HepG2 (cell line): ENCODE measurements at regions not wholly inside any gene's neighbourhood (a gene's known extent, or its start where the extent isn't known, plus 50 kb on each side); places are given as distances from the start of the nearest gene placed in this dataset.

Source experiments
- FOXA3 ChIP-seq: IDR thresholded peaks from 2 replicates; pipeline ENCODE4 v1.6.1; 2016; ENCODE audit warnings: missing genetic modification reagents, missing compliant biosample characterization
- GABPA ChIP-seq, 2 experiments: IDR thresholded peaks; 2 replicates each; pipeline ENCODE4 v1.6.1; 2011 to 2016; ENCODE audit warnings: low read depth in 2 of 2, low read length in 1 of 2, missing biosample characterization in 1 of 2, missing genetic modification characterization in 1 of 2
- ISX ChIP-seq: sonication (generic); formaldehyde crosslinking; conservative IDR thresholded peaks from 2 replicates; pipeline ENCODE4 v1.5.0; 2020; ENCODE audit warnings: missing genetic modification reagents
- MED8 ChIP-seq: sonication (generic); formaldehyde crosslinking; IDR thresholded peaks from 2 replicates; pipeline ENCODE4 v1.8.1; 2023; ENCODE audit warnings: mild to moderate bottlenecking, missing genetic modification reagents; ENCODE audit not compliant: insufficient replicate concordance
- MEIS1 ChIP-seq: sonication (generic); formaldehyde crosslinking; IDR thresholded peaks from 2 replicates; pipeline ENCODE4 v1.9.0; 2021; ENCODE audit warnings: mild to moderate bottlenecking, missing genetic modification reagents, moderate library complexity, borderline replicate concordance
- MLXIP ChIP-seq: sonication (generic); formaldehyde crosslinking; IDR thresholded peaks from 2 replicates; pipeline ENCODE4 v1.9.0; 2021; ENCODE audit warnings: missing genetic modification reagents, borderline replicate concordance
- MTA3 ChIP-seq: sonication (generic); formaldehyde crosslinking; IDR thresholded peaks from 2 replicates; pipeline ENCODE4 v1.4.0; 2020; ENCODE audit warnings: missing genetic modification reagents
- RXRA ChIP-seq: sonication (generic); formaldehyde crosslinking; IDR thresholded peaks from 2 replicates; pipeline ENCODE4 v1.5.1; 2020; ENCODE audit warnings: missing genetic modification reagents
- TRAFD1 ChIP-seq: sonication (generic); formaldehyde crosslinking; IDR thresholded peaks from 2 replicates; pipeline ENCODE4 v1.5.1; 2020; ENCODE audit warnings: missing genetic modification reagents, mild to moderate bottlenecking, borderline replicate concordance
- ZBTB14 ChIP-seq: sonication (generic); formaldehyde crosslinking; IDR thresholded peaks from 2 replicates; pipeline ENCODE4 v1.4.0; 2020; ENCODE audit warnings: missing genetic modification reagents
- ZNF124 ChIP-seq: sonication (generic); formaldehyde crosslinking; IDR thresholded peaks from 2 replicates; pipeline ENCODE4 v1.4.0; 2020; ENCODE audit warnings: missing genetic modification reagents
- ZNF143 ChIP-seq: sonication (generic); formaldehyde crosslinking; IDR thresholded peaks from 2 replicates; pipeline ENCODE4 v1.4.0; 2020; ENCODE audit warnings: missing genetic modification reagents
- ZNF20 ChIP-seq: sonication (generic); formaldehyde crosslinking; IDR thresholded peaks from 2 replicates; pipeline ENCODE4 v1.4.0; 2020; ENCODE audit warnings: mild to moderate bottlenecking, moderate library complexity, missing genetic modification reagents
- ZNF431 ChIP-seq: sonication (generic); formaldehyde crosslinking; IDR thresholded peaks from 2 replicates; pipeline ENCODE4 v1.9.0; 2022; ENCODE audit warnings: missing genetic modification reagents, low read depth, mild to moderate bottlenecking, borderline replicate concordance
- ZNF777 ChIP-seq: sonication (generic); formaldehyde crosslinking; IDR thresholded peaks from 2 replicates; pipeline ENCODE4 v1.4.0; 2020; ENCODE audit warnings: missing genetic modification reagents
- TF ChIP-seq, protein P1 (sequence below): sonication (generic); formaldehyde crosslinking; IDR thresholded peaks from 2 replicates; pipeline ENCODE4 v1.8.0; 2022; ENCODE audit warnings: missing genetic modification reagents, low read depth, mild to moderate bottlenecking, borderline replicate concordance
- TF ChIP-seq, protein P2 (sequence below): sonication (generic); formaldehyde crosslinking; IDR thresholded peaks from 2 replicates; pipeline ENCODE4 v1.5.0; 2020; ENCODE audit warnings: mild to moderate bottlenecking, missing genetic modification reagents
- TF ChIP-seq, protein P3 (sequence below): sonication (generic); formaldehyde crosslinking; IDR thresholded peaks from 2 replicates; pipeline ENCODE4 v1.9.0; 2021; ENCODE audit warnings: missing genetic modification reagents, borderline replicate concordance

GRCh38 chr9:94030318-94031179, 53.7 kb upstream of the PTPDC1 start (continued):
- TF ChIP-seq, protein P1, sequence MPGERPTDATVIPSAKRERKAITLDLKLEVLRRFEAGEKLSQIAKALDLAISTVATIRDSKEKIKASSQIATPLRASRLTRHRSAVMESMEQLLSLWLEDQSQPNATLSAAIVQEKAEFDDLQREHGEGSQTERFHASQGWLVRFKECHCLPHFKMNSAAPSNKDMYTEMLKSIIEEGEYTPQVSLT (CRISPR knock-in tag): no peak; the same call in 1 of the 2 replicates
- no peak for TF ChIP-seq TRAFD1 (CRISPR knock-in tag)
- peak; percentile 80 for TF ChIP-seq MED8 (CRISPR knock-in tag)
- TF ChIP-seq GABPA (IDR thresholded peaks at IDR 0.05; ENCODE audit: low read depth, low read length): no peak
- no peak for TF ChIP-seq GABPA (CRISPR knock-in tag; IDR thresholded peaks at IDR 0.05; ENCODE audit: low read depth)
- TF ChIP-seq ZBTB14 (CRISPR knock-in tag): peak; percentile 66; the same call in 1 of the 2 replicates
- TF ChIP-seq ISX: peak; percentile 83
- TF ChIP-seq ZNF143 (CRISPR knock-in tag): peak; percentile 43; the same call in 1 of the 2 replicates
- TF ChIP-seq, protein P2, sequence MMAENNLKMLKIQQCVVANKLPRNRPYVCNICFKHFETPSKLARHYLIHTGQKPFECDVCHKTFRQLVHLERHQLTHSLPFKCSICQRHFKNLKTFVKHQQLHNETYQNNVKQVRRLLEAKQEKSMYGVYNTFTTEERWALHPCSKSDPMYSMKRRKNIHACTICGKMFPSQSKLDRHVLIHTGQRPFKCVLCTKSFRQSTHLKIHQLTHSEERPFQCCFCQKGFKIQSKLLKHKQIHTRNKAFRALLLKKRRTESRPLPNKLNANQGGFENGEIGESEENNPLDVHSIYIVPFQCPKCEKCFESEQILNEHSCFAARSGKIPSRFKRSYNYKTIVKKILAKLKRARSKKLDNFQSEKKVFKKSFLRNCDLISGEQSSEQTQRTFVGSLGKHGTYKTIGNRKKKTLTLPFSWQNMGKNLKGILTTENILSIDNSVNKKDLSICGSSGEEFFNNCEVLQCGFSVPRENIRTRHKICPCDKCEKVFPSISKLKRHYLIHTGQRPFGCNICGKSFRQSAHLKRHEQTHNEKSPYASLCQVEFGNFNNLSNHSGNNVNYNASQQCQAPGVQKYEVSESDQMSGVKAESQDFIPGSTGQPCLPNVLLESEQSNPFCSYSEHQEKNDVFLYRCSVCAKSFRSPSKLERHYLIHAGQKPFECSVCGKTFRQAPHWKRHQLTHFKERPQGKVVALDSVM (CRISPR knock-in tag): no peak
- TF ChIP-seq ZNF124 (CRISPR knock-in tag): peak; percentile 63; the same call in 1 of the 2 replicates
- no peak for TF ChIP-seq MTA3 (CRISPR knock-in tag)
- TF ChIP-seq ZNF431 (CRISPR knock-in tag): peak; percentile 77
- TF ChIP-seq, protein P3, sequence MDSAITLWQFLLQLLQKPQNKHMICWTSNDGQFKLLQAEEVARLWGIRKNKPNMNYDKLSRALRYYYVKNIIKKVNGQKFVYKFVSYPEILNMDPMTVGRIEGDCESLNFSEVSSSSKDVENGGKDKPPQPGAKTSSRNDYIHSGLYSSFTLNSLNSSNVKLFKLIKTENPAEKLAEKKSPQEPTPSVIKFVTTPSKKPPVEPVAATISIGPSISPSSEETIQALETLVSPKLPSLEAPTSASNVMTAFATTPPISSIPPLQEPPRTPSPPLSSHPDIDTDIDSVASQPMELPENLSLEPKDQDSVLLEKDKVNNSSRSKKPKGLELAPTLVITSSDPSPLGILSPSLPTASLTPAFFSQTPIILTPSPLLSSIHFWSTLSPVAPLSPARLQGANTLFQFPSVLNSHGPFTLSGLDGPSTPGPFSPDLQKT (CRISPR knock-in tag): 0 out of 2 replicates have a peak, but pooled peaks have one; percentile 33
- TF ChIP-seq ZNF20 (CRISPR knock-in tag): no peak
- TF ChIP-seq RXRA: peak; percentile 56; the same call in 1 of the 2 replicates
- peak; percentile 70 for TF ChIP-seq MLXIP (CRISPR knock-in tag)
- no peak for TF ChIP-seq MEIS1
- peak; percentile 99 for TF ChIP-seq ZNF777 (CRISPR knock-in tag)
- TF ChIP-seq FOXA3: peak; percentile 44; the same call in 1 of the 2 replicates
